ENCODE measurements at regions not wholly inside any gene's neighbourhood (a gene's known extent, or its start where the extent isn't known, plus 50 kb on each side); places are given as distances from the start of the nearest gene placed in this dataset.

GRCh38 chr2:236882930-236883329 lies 202.8 kb upstream of the COPS8 start:
- no peak for DNase-seq

GRCh38 chr2:236883819-236884218 lies 201.9 kb upstream of the COPS8 start:
- no peak for DNase-seq

DNA sequence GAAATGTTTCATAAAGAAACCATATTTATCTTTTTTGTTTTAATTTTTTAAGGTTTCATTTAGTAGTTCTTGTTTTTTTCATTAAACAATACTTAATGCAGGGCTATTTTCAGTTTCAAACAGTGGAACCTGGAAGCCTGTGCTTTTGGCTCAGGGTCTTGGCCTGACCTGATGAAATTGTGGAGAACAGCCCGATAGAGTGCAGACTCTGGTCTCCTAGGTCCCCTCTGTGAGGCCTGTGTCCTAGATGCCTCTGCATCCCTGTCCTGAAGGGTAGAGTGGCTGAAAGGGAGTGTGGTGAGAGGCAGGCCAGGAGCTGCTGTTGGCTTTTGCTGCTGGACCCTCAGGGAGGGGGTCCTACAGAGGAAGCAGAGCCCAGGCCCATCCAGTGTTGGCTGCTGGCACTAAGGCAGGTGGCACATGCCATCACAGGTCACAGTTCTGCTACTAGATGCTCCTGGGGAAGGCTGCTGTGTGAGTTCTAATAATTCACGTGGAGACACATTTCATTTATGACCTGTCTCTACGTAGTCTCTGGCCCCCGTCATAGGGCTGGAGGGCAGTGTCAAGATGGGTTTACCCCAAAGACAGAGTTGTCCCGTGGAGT lies 201.0 kb upstream of the COPS8 start:
- DNase-seq: no peak

GRCh38 chr2:236886456-236886855 lies 199.2 kb upstream of the COPS8 start:
- no peak for DNase-seq

DNA sequence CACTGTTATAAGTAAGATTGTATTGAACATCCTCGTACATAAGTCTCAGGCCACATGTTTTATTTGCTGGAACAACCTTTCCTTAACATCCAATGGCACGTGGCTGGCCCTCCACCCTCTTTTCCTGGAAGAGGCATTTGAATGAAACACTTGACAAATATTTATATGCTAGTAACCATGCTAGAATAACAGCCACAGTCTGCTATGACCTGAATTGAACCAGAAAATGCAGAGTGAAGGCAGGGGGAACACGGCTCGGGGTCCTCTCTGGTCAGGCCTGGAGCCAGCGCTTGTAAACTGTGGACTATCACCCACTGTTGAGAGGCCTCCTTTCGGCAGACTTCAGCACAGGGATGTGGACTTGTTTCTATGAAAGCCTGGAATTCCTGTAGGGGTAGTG lies 198.2 kb upstream of the COPS8 start:
- no peak for DNase-seq

- DNase-seq: no peak
These were observed 197.5 kb upstream of the COPS8 start for GRCh38 chr2:236887953-236888793.

DNA sequence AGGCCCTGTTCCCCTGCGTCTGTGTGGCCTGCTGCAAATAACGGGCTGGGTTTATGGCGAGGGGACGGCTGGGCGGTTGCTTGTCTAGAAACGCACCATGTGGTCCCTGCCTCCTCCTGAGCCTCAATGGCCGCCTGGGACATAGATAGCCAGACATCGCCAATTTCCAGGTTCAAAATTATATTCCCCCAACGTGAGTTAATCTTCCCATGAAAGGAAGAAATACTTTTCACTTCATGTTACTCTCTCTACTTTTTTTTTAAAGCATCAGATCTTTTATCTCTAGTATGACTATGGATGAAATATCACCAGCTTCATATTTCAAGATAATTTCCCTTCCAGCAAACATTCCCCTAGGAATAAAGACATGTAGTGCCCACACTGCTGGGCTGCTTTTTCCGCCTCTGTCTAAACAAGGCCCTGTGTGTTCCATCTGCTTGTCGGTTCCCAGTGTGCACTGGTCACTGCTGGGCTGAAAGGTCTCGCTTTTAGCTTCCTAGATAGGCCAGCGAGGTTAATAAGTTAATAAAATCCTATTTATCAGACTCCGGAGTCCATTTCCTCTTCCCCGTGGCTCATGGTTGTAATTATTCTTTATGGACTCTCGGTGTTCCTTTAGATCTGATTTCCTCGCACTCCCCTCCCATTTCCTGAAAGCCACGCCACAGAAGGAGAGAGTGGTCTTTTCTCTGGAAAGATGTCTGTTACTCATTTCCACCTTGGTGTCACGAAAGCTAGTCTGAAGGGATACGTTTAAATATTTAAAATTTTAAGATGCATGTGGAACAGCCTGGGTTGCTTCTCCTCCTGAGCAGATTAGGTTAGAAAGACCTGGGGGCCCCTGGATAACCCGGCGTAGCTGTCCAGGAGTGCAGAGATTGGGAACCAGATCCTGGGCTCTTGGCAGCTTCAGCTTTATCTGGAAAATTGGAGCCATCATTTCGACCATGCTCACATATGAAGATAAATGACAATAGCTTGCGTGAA lies 196.6 kb upstream of the COPS8 start:
- DNase-seq: no peak

DNA sequence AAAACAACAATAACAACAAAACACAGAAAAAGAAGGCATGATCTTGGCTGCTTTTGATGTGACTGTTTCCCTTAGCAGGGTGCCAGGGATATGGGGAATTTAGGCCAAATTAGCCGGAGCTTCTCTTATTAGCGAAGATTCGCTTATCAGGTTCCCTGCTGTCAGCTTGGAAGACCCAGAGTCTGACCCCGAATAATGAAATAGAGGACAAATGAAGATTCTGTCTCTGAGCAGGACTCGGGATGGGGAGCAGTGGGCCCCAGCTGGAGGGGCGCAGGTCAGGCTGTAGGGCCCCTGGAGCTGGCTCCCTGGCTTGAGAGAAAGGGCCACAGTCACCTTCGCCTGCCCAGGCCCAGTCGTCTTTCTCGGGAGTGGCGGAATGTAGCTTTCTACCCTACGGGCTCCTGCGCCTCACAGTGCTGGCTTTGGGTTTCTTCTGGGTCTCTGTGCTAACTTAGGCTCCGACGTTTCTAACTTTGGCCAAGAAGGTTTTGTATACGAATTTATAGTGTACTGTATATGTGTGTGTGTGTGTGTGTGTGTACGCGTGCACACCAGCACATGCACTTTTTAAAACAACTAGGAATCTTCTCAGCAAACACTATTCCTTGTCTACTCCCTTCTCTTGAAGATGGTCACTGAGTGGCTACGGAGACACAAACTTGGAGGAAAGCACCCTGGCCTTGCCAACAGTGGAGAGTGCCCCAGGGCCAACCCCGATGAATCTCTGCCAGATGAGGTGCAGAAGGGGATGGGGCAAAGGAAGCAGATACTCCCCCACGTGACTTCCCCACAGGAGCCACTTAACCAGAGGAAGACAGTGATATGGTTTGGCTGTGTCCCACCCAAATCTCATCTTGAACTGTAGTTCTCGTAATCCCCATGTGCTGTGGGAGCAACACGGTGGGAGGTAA lies 195.6 kb upstream of the COPS8 start:
- no peak for DNase-seq

DNA sequence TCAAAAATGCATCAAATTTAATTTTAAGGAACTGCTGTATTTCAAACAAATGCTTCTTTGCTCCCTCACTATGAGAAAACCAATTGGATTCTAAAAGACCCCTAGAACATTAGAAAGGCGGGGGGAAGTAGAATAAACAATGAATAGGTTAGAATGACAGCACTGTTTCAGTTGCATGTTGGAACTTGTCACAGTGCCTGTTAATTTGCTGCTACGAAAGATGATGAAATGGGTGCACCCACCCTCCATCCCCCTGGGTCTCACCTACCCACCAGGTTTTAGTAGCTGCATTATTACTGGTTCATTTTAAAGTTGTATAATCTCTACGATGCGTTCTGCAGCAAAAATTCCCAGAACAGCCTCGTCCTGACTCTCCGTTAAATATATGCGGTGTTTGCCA lies 193.0 kb upstream of the COPS8 start:
- DNase-seq: no peak

DNA sequence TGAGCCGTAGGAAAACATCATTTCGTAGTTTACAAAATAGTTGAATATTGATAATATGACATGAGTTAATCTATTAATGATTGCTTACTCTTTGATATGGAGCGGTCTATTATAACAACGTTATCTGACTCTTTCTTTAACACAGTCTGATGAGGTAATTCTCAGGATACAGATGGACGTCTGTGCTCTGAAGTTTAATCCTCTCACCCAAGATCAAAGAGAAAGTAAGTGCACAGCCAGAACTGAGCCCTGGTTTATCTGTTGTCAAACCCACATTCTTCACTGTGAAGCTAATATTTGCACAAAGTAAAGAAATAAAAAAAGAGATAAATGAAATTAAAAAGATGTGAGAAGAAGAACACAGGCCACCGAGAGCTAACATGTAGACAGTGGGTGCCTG lies 190.9 kb upstream of the COPS8 start:
- no peak for DNase-seq

GRCh38 chr2:236895497-236895896 lies 190.2 kb upstream of the COPS8 start:
- DNase-seq: no peak

DNA sequence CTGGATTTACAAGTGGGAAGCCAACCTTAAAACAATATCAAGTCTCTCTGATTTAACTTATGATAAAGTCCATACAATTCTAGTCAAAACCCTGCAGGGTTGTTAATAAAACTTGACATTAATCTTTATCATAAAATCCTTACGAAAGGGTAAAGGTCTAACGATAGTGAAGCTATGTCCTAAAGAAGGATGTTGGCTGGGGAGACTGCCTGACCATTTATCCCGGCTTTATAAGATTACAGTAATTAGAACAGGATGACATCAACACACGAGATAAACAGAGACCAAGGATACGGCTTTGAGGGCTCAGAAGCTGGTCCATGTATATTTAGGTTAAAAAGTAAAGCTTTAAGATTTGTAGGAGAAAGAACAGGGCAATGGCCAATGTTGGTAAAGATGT lies 189.0 kb upstream of the COPS8 start:
- no peak for DNase-seq

DNA sequence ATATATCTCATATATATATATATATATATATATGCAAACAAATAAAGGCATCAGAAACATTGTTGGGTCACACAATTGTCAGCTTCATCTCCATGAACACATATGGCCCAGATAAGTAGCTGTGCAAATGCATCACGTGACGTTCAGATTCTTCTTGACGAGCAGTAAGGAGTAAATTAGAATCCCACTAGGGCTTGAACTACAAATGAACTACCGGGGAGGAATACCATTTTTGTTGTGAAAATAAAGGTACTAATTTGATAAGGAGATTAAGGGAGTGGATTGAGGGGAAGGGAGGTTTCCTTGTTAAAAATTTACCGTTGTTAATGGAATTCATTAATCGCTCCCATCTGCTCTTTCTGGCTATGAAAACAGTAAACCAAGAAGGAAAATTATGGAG lies 186.5 kb upstream of the COPS8 start:
- DNase-seq: no peak

GRCh38 chr2:236899950-236900640 lies 185.6 kb upstream of the COPS8 start:
- DNase-seq: no peak

DNA sequence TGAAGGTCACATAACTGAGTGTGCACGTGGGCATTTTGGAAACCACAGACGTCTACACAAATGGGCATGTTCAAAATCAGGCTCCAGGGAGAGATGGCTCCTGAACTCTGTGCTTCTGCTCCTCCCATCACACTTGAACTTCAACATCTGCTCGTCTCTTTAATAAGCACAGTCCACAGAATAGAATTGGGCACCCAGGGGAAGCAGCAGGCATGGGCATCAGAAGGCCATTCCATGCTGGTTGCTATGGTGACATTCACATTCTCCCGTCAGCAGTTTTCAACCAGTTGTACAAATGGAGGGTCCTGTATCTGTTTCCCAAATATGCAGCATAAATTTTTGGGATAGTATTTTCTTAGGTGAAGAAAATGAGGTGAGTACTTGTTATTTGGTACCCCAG lies 183.7 kb upstream of the COPS8 start:
- no peak for DNase-seq

DNA sequence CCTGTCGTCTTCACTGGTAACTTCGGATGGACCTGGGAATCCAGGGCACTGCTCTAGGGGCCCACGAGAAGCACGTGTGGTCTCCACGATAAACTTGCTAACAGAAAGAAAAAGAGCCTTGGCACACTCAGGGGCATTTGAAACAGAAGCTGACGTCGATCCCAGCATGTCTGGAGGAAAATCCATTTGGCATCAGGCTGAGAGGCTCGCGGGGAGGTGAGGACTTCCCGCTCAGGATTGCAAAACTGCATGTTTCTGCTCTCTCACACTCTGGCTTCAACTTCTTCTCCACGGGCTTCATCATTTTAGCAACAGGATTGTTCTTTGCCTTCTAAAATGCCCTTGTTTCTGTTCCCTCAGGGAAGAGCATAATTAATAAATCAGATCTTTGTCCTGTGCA lies 181.7 kb upstream of the COPS8 start:
- DNase-seq: no peak

- DNase-seq: no peak
These were observed 181.1 kb upstream of the COPS8 start for GRCh38 chr2:236904389-236905263.

GRCh38 chr2:236905976-236906375 lies 179.7 kb upstream of the COPS8 start:
- no peak for DNase-seq

DNA sequence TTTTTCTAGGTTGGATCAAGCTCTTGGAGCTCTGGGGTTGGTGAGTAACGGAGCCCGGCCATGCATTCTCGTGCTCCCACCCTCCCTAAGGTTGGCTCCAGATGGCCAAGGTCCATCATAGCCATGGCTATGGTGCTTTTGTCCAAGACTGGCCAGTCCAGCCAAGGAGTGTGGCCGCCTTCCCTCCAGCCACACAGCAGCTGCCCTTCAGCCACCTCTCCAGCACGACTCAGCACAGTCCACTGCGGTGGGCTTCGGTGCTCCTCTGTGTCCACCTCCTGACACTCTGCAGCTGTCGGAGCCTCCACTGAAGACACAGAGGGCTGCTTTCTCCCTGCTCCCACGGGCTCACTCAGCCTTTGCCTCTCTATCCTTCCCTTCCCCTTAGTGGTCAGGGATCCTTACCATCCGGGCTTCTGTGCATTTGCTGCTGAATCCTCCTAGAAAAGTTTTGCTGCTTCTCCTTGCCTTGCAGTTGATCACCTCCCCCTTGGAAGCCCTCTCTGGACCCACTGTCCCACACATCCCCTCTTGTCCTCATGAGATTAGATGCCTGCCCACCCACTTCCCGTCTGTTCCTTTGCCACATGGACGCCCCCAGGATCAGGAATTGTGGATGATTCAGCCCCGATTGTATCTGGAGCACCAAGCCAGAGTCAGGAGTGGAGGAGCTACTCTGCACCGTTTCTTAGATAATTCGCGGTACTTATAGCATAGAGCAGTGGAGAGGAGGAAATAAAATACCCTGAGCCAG lies 177.1 kb upstream of the COPS8 start:
- DNase-seq: no peak

GRCh38 chr2:236909193-236909504 lies 176.5 kb upstream of the COPS8 start:
- DNase-seq: no peak
